ENCODE measurements at regions not wholly inside any gene's neighbourhood (a gene's known extent, or its start where the extent isn't known, plus 50 kb on each side); places are given as distances from the start of the nearest gene placed in this dataset.

DNA sequence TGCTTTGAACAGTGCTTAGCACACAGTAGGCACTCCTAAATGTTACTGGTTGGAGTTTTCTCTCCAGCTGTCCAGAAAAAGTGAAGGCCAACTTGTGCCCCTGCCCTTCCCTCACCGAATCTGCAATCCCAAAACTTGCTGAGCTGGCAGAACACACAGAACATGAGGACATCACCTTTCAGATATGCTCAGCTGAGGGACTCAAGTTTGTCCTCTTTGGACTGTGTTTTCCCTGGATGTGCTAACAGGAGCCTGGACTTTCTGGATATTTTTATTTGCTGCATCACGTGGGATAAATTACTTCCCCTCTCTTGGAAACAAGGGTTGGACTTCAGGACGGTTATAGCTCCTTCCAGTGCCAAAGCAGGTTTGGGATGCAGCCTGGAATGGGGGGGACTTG, 59.5 kb upstream of the SMAD6 start:
- TF ChIP-seq POLR2A (IDR thresholded peaks at IDR 0.05) (no peak), EP300 (IDR thresholded peaks at IDR 0.05) (no peak)
- TF ChIP-seq, protein P1, sequence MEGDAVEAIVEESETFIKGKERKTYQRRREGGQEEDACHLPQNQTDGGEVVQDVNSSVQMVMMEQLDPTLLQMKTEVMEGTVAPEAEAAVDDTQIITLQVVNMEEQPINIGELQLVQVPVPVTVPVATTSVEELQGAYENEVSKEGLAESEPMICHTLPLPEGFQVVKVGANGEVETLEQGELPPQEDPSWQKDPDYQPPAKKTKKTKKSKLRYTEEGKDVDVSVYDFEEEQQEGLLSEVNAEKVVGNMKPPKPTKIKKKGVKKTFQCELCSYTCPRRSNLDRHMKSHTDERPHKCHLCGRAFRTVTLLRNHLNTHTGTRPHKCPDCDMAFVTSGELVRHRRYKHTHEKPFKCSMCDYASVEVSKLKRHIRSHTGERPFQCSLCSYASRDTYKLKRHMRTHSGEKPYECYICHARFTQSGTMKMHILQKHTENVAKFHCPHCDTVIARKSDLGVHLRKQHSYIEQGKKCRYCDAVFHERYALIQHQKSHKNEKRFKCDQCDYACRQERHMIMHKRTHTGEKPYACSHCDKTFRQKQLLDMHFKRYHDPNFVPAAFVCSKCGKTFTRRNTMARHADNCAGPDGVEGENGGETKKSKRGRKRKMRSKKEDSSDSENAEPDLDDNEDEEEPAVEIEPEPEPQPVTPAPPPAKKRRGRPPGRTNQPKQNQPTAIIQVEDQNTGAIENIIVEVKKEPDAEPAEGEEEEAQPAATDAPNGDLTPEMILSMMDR (IDR thresholded peaks at IDR 0.05), result no peak
